Superior temporal gyrus (tissue), 1 donor: ENCODE measurements at regions not wholly inside any gene's neighbourhood (a gene's known extent, or its start where the extent isn't known, plus 50 kb on each side); places are given as distances from the start of the nearest gene placed in this dataset.

Experiments
- DNase-seq: peaks from one replicate; pipeline ENCODE4 v3.0.0-alpha.2; 2016; ENCODE audit errors: extremely low spot score

DNA sequence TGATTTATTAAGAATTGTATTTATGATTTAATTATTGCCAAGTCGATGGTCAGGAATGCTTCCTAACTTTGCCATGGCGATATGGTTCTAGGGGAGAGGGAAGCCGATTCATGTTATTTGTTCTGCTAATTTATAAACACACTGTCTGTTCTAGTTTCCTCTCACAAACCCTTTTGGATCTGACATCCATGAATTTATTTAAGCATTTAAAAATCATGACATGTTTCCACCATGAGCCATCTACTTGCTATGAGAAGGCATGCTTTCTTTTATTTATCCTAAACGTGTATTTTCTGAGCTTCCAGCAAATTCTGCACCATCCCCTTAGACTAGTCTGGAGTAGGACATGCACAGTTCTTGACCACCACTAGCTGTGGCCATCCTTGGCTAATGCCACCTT lies 136.6 kb upstream of the STC2 start:
- DNase-seq: no peak

DNA sequence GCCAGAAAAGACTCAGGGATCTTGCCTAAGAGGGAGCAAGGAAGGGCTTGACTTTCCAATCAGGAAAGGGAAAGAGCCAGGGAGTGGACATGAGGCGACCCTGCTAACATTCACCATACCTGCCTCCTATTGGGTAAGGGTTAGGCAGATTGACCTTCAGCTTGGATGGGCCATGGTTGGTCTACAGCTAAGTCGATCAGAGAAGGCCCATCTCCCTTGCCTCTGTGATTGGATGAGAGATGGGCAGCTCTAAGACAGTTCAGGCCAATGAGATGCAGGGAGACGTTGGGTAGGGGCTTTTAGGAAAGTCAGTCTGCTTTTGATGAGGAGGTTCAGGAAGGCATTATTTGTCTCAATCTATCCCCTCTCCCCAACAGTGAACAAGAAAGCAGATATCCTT lies 135.0 kb upstream of the STC2 start:
- DNase-seq: no peak

DNA sequence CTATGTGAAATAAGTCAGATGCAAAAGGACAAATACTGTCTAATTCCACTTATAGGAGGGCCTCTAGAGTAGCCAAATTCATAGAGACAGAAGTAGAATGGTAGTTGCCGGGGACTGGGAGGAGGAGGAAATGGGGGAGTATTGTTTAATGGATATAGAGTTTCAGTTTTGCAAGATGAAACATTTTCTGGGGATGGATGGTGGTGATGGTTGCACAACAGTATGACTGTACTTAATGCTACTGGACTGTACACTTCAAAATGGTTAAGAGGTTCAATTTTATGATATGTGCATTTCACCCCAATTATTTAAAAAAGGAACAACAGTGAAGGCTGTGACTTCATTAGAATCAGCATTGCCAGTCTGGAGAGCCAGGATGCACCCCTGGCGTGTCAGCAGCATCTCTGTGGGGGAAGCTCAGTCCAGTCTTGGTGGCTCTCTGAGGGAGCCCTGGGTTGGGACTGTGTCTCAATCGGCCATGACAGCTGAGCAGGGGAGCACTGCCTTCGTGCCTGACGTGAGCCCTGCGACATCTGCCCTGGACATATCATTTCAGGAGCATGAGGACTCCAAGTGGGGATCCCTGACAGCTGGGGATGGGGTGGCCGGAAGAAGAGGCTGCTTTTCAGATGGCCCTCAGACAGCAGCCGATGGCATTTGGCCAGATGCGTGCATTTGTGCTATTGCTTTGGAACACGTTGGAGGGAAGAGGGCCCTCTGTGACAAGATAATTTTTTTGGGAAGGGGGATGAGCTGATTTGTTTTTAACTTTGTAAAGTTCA lies 130.8 kb upstream of the STC2 start:
- DNase-seq: no peak

GRCh38 chr5:173457482-173457881 lies 129.3 kb upstream of the STC2 start:
- DNase-seq: no peak

DNA sequence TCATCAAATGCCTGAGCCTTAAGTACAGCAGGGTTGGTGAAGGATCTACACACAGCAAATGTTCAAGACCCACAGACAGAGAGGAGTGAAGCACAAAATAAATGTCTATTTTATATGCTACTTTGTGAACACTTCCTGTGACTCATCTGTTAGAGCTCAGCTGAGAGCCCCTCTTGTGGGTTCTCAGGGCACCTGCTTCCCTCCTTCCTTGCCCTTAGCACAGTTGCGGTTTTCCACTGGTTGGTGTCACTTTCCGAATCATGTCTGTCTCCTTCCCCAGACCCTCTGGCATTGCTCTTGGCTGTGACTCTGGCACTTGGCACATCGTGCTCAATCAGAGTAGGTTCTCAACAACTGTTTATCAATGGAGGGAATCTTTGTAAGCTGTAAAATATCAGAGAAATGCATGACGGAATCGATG lies 128.5 kb upstream of the STC2 start:
- no peak for DNase-seq

- no peak for DNase-seq
Observed at GRCh38 chr5:173456181-173456580, 128.0 kb upstream of the STC2 start.

DNA sequence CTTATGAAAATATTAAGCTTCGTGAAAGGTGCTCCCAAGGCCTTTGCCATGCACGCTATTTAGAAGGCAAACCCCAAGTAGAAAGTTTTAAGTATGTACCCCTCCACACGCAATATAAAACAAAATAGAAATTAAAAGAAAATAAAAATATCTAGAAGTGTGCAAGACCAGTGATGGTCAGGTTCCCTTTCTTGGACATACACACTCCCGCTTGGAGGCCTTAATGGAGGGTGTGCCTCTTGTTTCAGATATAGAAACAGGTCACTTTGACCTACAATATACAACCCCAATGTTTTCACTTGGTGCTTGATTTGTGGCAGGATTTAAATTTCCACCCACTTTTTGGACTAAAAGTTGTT lies 127.4 kb upstream of the STC2 start:
- DNase-seq: no peak

GRCh38 chr5:173454736-173455598 lies 126.8 kb upstream of the STC2 start:
- DNase-seq: no peak

- no peak for DNase-seq
Observed at GRCh38 chr5:173454361-173454735, 126.1 kb upstream of the STC2 start.

DNA sequence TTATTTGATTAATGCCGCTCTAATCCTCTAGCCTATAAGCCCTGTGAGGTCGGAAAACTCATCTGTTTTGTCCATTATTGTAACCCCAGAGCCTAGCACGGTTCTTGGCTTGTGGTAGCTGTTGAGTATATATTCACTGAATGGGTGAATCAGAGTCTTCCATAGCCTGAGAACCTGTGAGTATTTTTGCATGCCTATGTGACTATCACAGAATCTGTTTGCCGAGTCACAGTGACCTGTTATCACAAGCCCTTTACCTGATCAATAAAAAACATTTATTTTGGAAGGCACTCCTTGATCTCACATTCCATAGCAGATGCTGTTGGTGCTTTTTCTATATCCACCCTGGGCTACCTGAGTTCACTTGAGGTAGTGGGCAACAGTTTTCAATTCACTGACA lies 125.0 kb upstream of the STC2 start:
- DNase-seq: no peak

GRCh38 chr5:173452119-173452905 lies 124.1 kb upstream of the STC2 start:
- DNase-seq: no peak

DNA sequence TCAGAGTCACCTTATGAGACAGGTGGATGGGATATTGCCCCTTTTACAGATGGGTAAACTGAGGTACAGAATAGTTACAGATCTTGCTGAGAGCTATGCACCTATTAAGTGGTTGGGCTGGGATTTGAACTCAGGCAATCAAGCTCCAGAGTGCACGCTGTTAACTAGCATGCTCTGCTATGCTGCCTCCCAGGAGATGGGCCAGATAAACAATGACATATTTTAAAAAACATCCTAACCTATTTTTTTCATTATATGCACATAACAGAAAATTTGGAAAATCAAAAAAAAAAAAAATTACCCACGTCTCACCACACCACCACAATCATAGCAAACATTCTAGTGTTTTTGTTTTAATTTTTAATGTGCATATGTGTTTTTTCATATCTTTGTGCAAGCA lies 123.4 kb upstream of the STC2 start:
- DNase-seq: no peak

- DNase-seq: peak; percentile 37
Observed at GRCh38 chr5:173451031-173451430, 122.8 kb upstream of the STC2 start.

DNA sequence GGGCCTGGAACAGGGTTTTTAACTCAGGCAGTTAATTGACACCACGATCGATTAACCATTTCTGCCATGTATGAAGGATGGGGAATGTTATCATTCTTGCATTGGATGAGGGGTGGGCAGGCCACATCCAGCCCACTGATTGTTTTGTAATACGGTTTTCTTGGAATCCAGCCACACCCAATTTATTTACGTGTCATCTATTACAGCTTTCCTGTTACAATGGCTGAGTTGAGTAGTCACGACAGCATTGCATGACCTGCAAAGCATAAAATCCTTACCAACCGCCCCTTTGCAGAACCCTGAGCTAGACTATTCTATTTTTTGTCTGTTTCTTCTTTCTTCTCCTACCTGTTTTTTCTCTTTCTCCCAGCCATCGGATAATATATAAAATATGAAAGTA lies 122.0 kb upstream of the STC2 start:
- DNase-seq: no peak

GRCh38 chr5:173448856-173449255 lies 120.6 kb upstream of the STC2 start:
- DNase-seq: no peak

GRCh38 chr5:173443971-173444370 lies 115.8 kb upstream of the STC2 start:
- DNase-seq: no peak

GRCh38 chr5:173441053-173441628 lies 112.9 kb upstream of the STC2 start:
- DNase-seq: no peak

DNA sequence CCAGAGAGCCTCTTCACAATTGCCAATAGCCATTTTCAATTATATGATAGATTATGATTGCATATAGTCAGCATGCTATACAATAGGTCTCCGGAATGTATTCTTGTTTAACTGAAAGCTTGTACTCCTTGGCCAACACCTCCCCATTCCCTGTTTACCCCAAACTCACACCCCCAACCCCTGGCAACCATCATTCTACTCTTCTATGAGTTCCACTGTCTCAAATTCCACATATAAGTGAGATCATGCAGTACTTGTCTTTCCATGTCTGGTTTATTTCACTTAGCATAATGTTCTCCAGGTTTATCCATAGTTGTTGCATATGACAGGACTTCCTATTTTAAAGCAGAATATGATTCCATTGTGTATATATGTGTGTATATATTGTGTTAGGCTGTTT lies 110.7 kb upstream of the STC2 start:
- no peak for DNase-seq

DNA sequence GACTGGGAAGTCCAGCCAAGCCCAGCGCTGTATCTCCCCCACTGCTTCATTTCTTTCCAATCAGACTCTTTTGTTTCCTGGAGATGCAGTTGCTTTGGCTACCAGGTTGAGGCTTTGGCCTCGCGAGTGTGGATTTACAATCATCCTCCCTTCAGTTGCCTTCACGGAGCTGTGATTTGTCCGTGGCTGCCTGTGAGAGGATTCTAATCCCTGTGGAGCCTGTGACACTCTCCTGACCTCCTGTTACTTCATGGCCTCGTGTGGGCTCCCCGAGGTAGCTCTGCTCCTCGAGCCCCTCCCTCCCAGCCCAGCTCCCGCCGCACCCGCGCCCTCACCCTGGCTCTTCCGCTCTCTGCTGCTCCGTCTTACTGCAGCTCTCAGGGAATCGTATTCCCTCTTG lies 107.2 kb upstream of the STC2 start:
- DNase-seq: no peak

- DNase-seq: no peak
Observed at GRCh38 chr5:173434270-173434669, 106.1 kb upstream of the STC2 start.

GRCh38 chr5:173430394-173430793 lies 102.2 kb upstream of the STC2 start:
- DNase-seq: no peak

GRCh38 chr5:173429489-173430150 lies 101.4 kb upstream of the STC2 start:
- no peak for DNase-seq
